NT2/D1 (cell line): ENCODE measurements at regions not wholly inside any gene's neighbourhood (a gene's known extent, or its start where the extent isn't known, plus 50 kb on each side); places are given as distances from the start of the nearest gene placed in this dataset.

Experiments
- SUZ12 ChIP-seq: IDR thresholded peaks from 2 replicates; pipeline ENCODE4 v1.6.1; 2011; ENCODE audit not compliant: insufficient read length, insufficient read depth; ENCODE audit errors: extremely low read depth
- YY1 ChIP-seq: IDR thresholded peaks from 2 replicates; pipeline ENCODE4 v1.6.1; 2011; ENCODE audit not compliant: insufficient read length, insufficient read depth
- ZNF274 ChIP-seq: IDR thresholded peaks from 2 replicates; pipeline ENCODE4 v1.6.1; 2011; ENCODE audit warnings: mild to moderate bottlenecking, low read depth, low read length

DNA sequence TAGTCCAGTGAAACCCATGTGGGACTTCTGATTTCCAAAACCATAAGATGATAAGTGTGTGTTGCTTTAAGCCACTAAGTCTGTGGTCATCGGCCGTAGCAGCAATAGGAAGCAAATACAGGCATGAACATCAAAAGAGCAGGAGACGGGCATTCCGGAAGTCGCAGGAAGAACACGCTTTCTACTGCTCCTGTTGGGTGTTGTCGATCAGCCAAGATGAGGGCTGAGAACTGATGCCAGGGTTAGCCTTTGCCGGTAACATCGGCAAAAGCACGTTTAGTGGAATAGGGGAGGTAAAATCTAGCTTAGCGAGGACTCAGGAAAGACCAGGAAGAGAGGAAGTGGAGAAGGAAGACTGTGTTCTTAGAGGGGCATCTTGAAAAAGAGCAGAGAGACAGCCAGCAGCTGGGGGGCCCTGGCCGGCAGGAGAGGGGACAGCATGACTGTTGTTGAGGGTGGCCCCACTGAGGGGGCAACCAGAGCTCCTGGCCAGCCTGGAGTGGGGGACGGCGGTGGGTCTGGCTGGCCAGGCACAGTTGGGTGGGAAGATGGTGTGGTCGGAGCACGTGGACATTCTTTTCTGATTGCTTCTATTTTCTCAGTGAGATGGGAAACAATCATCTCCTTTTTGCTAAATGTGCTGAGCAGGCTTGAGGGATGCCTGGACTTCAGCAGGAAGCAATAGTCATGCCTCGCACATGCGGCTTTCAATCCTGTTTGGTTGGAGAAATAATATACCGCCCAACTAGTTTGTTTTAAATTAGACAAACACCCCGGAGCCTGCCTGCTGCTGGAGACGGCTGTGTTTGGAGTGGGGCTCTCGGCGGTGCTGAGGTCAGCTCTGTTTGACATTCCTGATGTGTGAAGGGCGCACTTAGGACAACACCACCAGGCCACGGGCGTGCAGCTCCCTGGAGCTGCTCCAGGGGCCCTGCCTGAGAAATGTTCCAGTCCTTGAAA, 109.9 kb downstream of the METRNL start:
- TF ChIP-seq YY1 (no peak), ZNF274 (no peak), SUZ12 (no peak)
